A673 (cell line): ENCODE measurements at regions not wholly inside any gene's neighbourhood (a gene's known extent, or its start where the extent isn't known, plus 50 kb on each side); places are given as distances from the start of the nearest gene placed in this dataset.

Experiments used
- BruUV-seq: library from RNA; stranded (reverse); fragments of 400-500 nt; replicated peaks from 2 replicates; lab custom pipeline; 2021; lab: Mats Ljungman, UMichigan
- CTCF ChIA-PET: fragments of 300-600 bp; sonication (Branson Sonifier 250); formaldehyde crosslinking; loops from one replicate; lab custom pipeline; 2022; ENCODE audit warnings: antibody characterized with exemption; lab: Charles Lee
- POLR2A ChIA-PET: fragments of 300-600 bp; sonication (Branson Sonifier 250); formaldehyde crosslinking; loops from one replicate; lab custom pipeline; 2022; ENCODE audit warnings: antibody characterized with exemption; ENCODE audit not compliant: low non-redundant PET; lab: Charles Lee
- DNase-seq: peaks from one replicate; pipeline ENCODE4 v3.0.0-alpha.2; 2015; ENCODE audit warnings: low spot score
- H3K27ac ChIP-seq: fragments of 200-600 bp; sonication (generic); 2 replicates; pipeline ENCODE4 v1.5.1; 2016; ENCODE audit warnings: mixed run types, low read depth, mild to moderate bottlenecking, mixed read lengths, antibody characterized with exemption, low read length; ENCODE audit not compliant: poor library complexity, severe bottlenecking
- H3K27me3 ChIP-seq: fragments of 200-600 bp; sonication (generic); replicated peaks from 2 replicates; pipeline ENCODE4 v1.6.1; 2017; ENCODE audit warnings: mixed run types, low read depth, mild to moderate bottlenecking, mixed read lengths, antibody characterized with exemption, low read length; ENCODE audit not compliant: insufficient read depth, poor library complexity
- H3K36me3 ChIP-seq: fragments of 200-600 bp; sonication (generic); 2 replicates; pipeline ENCODE4 v1.6.1; 2016; ENCODE audit warnings: mixed run types, mild to moderate bottlenecking, mixed read lengths, antibody characterized with exemption, low read length; ENCODE audit not compliant: insufficient read depth, poor library complexity, severe bottlenecking
- H3K4me1 ChIP-seq: fragments of 200-600 bp; sonication (generic); 2 replicates; pipeline ENCODE4 v1.6.1; 2017; ENCODE audit warnings: mixed run types, mild to moderate bottlenecking, mixed read lengths, antibody characterized with exemption, low read length; ENCODE audit not compliant: insufficient read depth, poor library complexity, severe bottlenecking
- H3K4me3 ChIP-seq: fragments of 200-600 bp; sonication (generic); 2 replicates; pipeline ENCODE4 v1.5.1; 2016; ENCODE audit warnings: low read depth, mixed run types, mild to moderate bottlenecking, mixed read lengths, low read length; ENCODE audit not compliant: poor library complexity, severe bottlenecking
- H3K9me3 ChIP-seq: fragments of 200-600 bp; sonication (generic); 2 replicates; pipeline ENCODE4 v1.6.1; 2016; ENCODE audit warnings: mixed run types, low read depth, mild to moderate bottlenecking, mixed read lengths, antibody characterized with exemption, low read length; ENCODE audit not compliant: poor library complexity, severe bottlenecking
- EZH2 ChIP-seq: fragments of 200-600 bp; sonication (generic); IDR thresholded peaks from 2 replicates; pipeline ENCODE4 v1.6.1; 2017; ENCODE audit warnings: borderline replicate concordance, low read depth, mild to moderate bottlenecking, mixed read lengths, antibody characterized with exemption, low read length; ENCODE audit not compliant: poor library complexity, severe bottlenecking
- intact Hi-C: fragments of 100-400 bp; cut with micrococcal nuclease; formaldehyde crosslinking; loops from one replicate; pipeline ENCODE4 v1.10.0; 2022; ENCODE audit not compliant: unreplicated experiment
- TF ChIP-seq, protein P1 (sequence below): fragments of 300-800, 200-600 bp; sonication (generic); conservative IDR thresholded peaks from 2 replicates; pipeline ENCODE4 v1.5.1; 2017; ENCODE audit warnings: low read depth, mild to moderate bottlenecking, antibody characterized with exemption, low read length, moderate library complexity, mixed read lengths

DNA sequence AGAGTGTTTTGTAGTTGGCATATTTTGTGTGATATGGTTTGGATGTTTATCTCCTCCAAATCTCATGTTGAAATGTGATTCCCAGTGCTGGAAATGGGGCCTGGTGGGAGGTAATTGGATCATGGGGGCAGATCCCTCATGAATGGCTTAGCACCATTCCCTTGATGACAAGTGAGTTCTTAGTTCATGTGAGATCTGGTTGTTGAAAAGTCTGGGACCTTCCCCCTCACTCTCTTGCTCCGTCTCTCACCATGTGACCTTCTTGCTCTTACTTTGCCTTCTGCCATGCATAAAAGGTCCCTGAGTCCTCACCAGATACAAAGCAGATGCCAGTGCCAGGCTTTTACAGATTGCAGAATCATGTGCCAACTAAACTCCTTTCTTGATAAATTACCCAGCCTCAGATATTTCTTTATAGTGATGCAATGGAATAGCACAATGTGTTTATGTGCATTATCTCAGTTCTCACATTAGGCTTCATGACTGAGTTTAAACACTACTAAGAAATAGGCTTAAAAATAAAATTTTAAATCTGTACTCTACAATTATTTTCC is 1348.8 kb downstream of the STIM2 start:
- BruUV-seq = no TSS peak
- POLR2A ChIA-PET = no interaction called here
- H3K9me3 ChIP-seq = no peaks in the 10 kb centered on the region

DNA sequence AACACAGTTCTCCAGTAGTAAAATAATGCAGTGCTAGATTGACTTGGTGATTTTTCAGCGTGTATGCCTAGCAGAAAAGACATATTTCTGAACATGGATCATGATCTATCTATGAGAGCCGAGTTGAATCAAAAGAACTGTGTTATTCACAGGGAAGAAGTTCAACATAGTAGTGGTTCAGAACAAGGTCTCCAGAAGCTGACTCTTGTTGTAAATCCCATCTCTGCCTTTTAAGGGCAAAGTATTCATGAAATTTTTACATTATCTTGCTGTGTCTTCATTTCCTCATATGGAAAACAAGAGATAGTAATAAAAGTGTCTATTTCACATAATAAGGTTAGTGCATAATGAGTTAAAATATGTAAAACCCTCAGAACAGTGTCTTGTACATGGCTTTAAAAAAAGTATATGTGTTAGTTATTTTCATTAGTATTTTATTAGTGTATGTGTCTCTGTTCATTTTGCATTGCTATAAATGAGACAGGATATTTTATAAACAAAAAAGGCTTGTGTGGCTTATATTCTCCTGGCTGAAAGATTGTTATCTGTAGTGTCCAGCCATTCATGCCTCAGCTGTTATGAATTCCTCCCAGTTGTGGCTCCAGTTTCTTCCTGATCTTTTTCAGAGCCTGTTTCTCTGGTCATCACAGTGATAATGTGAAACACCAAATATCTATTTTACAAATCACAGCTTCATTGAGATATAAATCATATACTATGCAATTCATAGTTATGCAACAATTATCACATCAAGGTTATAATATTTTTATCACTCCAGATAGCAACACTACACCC is 1351.2 kb downstream of the STIM2 start:
- intact Hi-C loops = no loop called here
- DNase-seq = no peak
- Histone ChIP-seq H3K27ac (no peak overlapping the region), H3K4me3 (no peak overlapping the region), H3K27me3 (no peaks in the 10 kb centered on the region), H3K4me1 (no peaks in the 10 kb centered on the region), H3K9me3 (no peaks in the 10 kb centered on the region), H3K36me3 (no peaks in the 10 kb centered on the region)
- no peak for TF ChIP-seq EZH2
- TF ChIP-seq, protein P1, sequence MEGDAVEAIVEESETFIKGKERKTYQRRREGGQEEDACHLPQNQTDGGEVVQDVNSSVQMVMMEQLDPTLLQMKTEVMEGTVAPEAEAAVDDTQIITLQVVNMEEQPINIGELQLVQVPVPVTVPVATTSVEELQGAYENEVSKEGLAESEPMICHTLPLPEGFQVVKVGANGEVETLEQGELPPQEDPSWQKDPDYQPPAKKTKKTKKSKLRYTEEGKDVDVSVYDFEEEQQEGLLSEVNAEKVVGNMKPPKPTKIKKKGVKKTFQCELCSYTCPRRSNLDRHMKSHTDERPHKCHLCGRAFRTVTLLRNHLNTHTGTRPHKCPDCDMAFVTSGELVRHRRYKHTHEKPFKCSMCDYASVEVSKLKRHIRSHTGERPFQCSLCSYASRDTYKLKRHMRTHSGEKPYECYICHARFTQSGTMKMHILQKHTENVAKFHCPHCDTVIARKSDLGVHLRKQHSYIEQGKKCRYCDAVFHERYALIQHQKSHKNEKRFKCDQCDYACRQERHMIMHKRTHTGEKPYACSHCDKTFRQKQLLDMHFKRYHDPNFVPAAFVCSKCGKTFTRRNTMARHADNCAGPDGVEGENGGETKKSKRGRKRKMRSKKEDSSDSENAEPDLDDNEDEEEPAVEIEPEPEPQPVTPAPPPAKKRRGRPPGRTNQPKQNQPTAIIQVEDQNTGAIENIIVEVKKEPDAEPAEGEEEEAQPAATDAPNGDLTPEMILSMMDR = no peak
- BruUV-seq = no TSS peak
- POLR2A ChIA-PET = no interaction called here
- CTCF ChIA-PET = no interaction called here

More for the DNA sequence above, 1348.8 kb downstream of the STIM2 start:
- Histone ChIP-seq H3K4me3 (no peak overlapping the region), H3K27ac (no peak overlapping the region), H3K27me3 (no peaks in the 10 kb centered on the region), H3K4me1 (no peaks in the 10 kb centered on the region), H3K36me3 (no peaks in the 10 kb centered on the region)
- no peak for TF ChIP-seq EZH2
- TF ChIP-seq, protein P1 = no peak
- peak; percentile 21 for DNase-seq
- intact Hi-C loops = no loop called here
- CTCF ChIA-PET = interaction anchor here (0.6 kb wide), 1 partner anchor 1033 kb away, joined by 5 read pairs; no protein-coding TSS in a partner anchor

DNA sequence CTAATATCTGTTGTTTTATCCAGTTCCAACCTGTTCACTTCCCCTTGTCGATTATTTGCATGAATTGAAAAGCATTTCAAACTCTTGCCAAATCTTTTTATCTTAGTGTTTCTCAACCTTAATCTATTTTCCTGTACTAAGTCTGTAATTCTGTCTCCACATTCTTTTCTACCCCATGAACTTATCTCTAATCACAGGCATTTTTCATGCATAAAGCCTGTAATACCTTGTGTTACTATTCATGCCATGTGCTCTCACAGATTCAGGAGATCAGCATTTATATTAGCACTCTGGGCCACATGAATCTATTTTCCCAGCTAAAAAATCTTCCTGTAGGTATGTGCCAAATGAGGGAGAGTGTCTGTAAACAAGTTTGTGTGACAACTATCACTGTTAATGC is 1360.9 kb downstream of the STIM2 start:
- H3K36me3 ChIP-seq = no peaks in the 10 kb centered on the region
- no TSS peak for BruUV-seq
- H3K9me3 ChIP-seq = no peaks in the 10 kb centered on the region
- intact Hi-C loops = loop anchor here (10.0 kb wide), 1 partner anchor 357 kb away; no protein-coding TSS in a partner anchor
- ChIA-PET CTCF (no interaction called here), POLR2A (no interaction called here)
- no peak for DNase-seq
- peaks cover 2% of the 10 kb centered on the region for H3K4me1 ChIP-seq
- H3K27me3 ChIP-seq = no peaks in the 10 kb centered on the region
- H3K27ac ChIP-seq = no peak overlapping the region
- H3K4me3 ChIP-seq = no peak overlapping the region
- TF ChIP-seq, protein P1 = no peak
- TF ChIP-seq EZH2 = no peak
